Mammary epithelial cell (primary cell): ENCODE measurements at regions not wholly inside any gene's neighbourhood (a gene's known extent, or its start where the extent isn't known, plus 50 kb on each side); places are given as distances from the start of the nearest gene placed in this dataset.

Source experiments
- CTCF ChIP-seq, 2 donors: IDR thresholded peaks in 1 of 2; conservative IDR thresholded peaks in 1 of 2; 2 replicates each; pipeline ENCODE4 v1.5.1; 2011 to 2012; ENCODE audit warnings: inconsistent platforms in 2 of 2, low read length in 2 of 2, mild to moderate bottlenecking in 2 of 2, control low read depth in 1 of 2, low read depth in 1 of 2; ENCODE audit not compliant: insufficient read depth in 1 of 2; ENCODE audit errors: extremely low read depth in 1 of 2
- EZH2 ChIP-seq: IDR thresholded peaks from 2 replicates; pipeline ENCODE4 v1.6.1; 2012; ENCODE audit warnings: low read length, inconsistent platforms, borderline replicate concordance

GRCh38 chr2:210795506-210795905, 239.1 kb downstream of the CPS1 start:
- TF ChIP-seq CTCF (conservative IDR thresholded peaks at IDR 0.05 in 1 of 2, IDR thresholded peaks at IDR 0.05 in 1 of 2; ENCODE audit: extremely low read depth in 1 of 2, insufficient read depth in 1 of 2, low read depth in 1 of 2, low read length in 2 of 2) (no peak), EZH2 (no peak)
